ENCODE measurements at regions not wholly inside any gene's neighbourhood (a gene's known extent, or its start where the extent isn't known, plus 50 kb on each side); places are given as distances from the start of the nearest gene placed in this dataset.

- no peak for TF ChIP-seq CTCF (IDR thresholded peaks at IDR 0.05; ENCODE audit: low read depth, low read length)
- H3K9me3 ChIP-seq (ENCODE audit: severe bottlenecking), result no peaks in the 10 kb centered on the region
- no peak for DNase-seq
- no peaks in the 10 kb centered on the region for H3K36me3 ChIP-seq
- no peak overlapping the region for H3K27ac ChIP-seq
- H3K4me3 ChIP-seq (ENCODE audit: low read depth, low read length), result no peak overlapping the region
- H3K27me3 ChIP-seq (ENCODE audit: insufficient read depth, low read depth, severe bottlenecking), result no peaks in the 10 kb centered on the region
Measured at GRCh38 chr2:176687944-176688343, 418.7 kb downstream of the MTX2 start.

GRCh38 chr2:176689711-176690110 lies 420.5 kb downstream of the MTX2 start:
- Histone ChIP-seq H3K36me3 (no peaks in the 10 kb centered on the region), H3K27ac (no peak overlapping the region), H3K9me3 (ENCODE audit: severe bottlenecking) (no peaks in the 10 kb centered on the region), H3K27me3 (ENCODE audit: insufficient read depth, low read depth, severe bottlenecking) (no peaks in the 10 kb centered on the region), H3K4me3 (ENCODE audit: low read depth, low read length) (no peak overlapping the region)
- no peak for DNase-seq
- TF ChIP-seq CTCF (IDR thresholded peaks at IDR 0.05; ENCODE audit: low read depth, low read length), result no peak

GRCh38 chr2:176691471-176691870 lies 422.2 kb downstream of the MTX2 start:
- H3K27ac ChIP-seq, result no peak overlapping the region

GRCh38 chr2:176692533-176692932 lies 423.3 kb downstream of the MTX2 start:
- Histone ChIP-seq H3K27me3 (ENCODE audit: insufficient read depth, low read depth, severe bottlenecking) (no peaks in the 10 kb centered on the region), H3K4me3 (ENCODE audit: low read depth, low read length) (no peak overlapping the region), H3K9me3 (ENCODE audit: severe bottlenecking) (no peaks in the 10 kb centered on the region), H3K27ac (no peak overlapping the region), H3K36me3 (no peaks in the 10 kb centered on the region)
- no peak for TF ChIP-seq CTCF (IDR thresholded peaks at IDR 0.05; ENCODE audit: low read depth, low read length)
- DNase-seq, result no peak

More at GRCh38 chr2:176691471-176691870, 422.2 kb downstream of the MTX2 start:
- Histone ChIP-seq H3K4me3 (ENCODE audit: low read depth, low read length) (no peak overlapping the region), H3K9me3 (ENCODE audit: severe bottlenecking) (no peaks in the 10 kb centered on the region), H3K36me3 (no peaks in the 10 kb centered on the region), H3K27me3 (ENCODE audit: insufficient read depth, low read depth, severe bottlenecking) (no peaks in the 10 kb centered on the region)
- no peak for TF ChIP-seq CTCF (IDR thresholded peaks at IDR 0.05; ENCODE audit: low read depth, low read length)
- no peak for DNase-seq

- no peak overlapping the region for H3K27ac ChIP-seq
- DNase-seq, result no peak
Measured at GRCh38 chr2:176699098-176699497, 429.9 kb downstream of the MTX2 start.

More at GRCh38 chr2:176699098-176699497, 429.9 kb downstream of the MTX2 start:
- Histone ChIP-seq H3K9me3 (ENCODE audit: severe bottlenecking) (no peaks in the 10 kb centered on the region), H3K27me3 (ENCODE audit: insufficient read depth, low read depth, severe bottlenecking) (no peaks in the 10 kb centered on the region), H3K4me3 (ENCODE audit: low read depth, low read length) (no peak overlapping the region), H3K36me3 (no peaks in the 10 kb centered on the region)
- no peak for TF ChIP-seq CTCF (IDR thresholded peaks at IDR 0.05; ENCODE audit: low read depth, low read length)

Data from WERI-Rb-1 (cell line).